OCI-LY1 (cell line): ENCODE measurements at regions not wholly inside any gene's neighbourhood (a gene's known extent, or its start where the extent isn't known, plus 50 kb on each side); places are given as distances from the start of the nearest gene placed in this dataset.

Source experiments
- CTCF ChIP-seq: fragments of 200-600 bp; sonication (generic), shearing (Covaris generic); IDR thresholded peaks from 2 replicates; pipeline ENCODE4 v1.5.1; 2017; ENCODE audit warnings: mild to moderate bottlenecking, antibody characterized with exemption, low read length, moderate library complexity, mixed read lengths
- EZH2 ChIP-seq: fragments of 200-600 bp; sonication (generic), shearing (Covaris generic); IDR thresholded peaks from 2 replicates; pipeline ENCODE4 v1.8.0; 2017; ENCODE audit warnings: borderline replicate concordance, mixed run types, mild to moderate bottlenecking, antibody characterized with exemption, low read length, moderate library complexity, mixed read lengths

- TF ChIP-seq EZH2, result no peak
- TF ChIP-seq CTCF, result no peak
Observed at GRCh38 chr6:105868823-105869460, 217.2 kb upstream of the PRDM1 start.
